ENCODE measurements at regions not wholly inside any gene's neighbourhood (a gene's known extent, or its start where the extent isn't known, plus 50 kb on each side); places are given as distances from the start of the nearest gene placed in this dataset.

GRCh38 chr6:81436990-81437389, 315.5 kb downstream of the TENT5A start:
- intact Hi-C loops (cut with DNase I; ENCODE audit: low total_unique reads) (no loop called here), in situ Hi-C loops (cut with MboI; ENCODE audit: low sequenced_read_pairs in 4 of 4) (no loop called here)
- Histone ChIP-seq H3K9me3 (no peaks in the 10 kb centered on the region), H3K4me3 (no peak overlapping the region), H3K4me1 (no peaks in the 10 kb centered on the region), H3K36me3 (no peaks in the 10 kb centered on the region), H3K27me3 (no peaks in the 10 kb centered on the region), H3K27ac (no peak overlapping the region)
- TF ChIP-seq, protein P1, sequence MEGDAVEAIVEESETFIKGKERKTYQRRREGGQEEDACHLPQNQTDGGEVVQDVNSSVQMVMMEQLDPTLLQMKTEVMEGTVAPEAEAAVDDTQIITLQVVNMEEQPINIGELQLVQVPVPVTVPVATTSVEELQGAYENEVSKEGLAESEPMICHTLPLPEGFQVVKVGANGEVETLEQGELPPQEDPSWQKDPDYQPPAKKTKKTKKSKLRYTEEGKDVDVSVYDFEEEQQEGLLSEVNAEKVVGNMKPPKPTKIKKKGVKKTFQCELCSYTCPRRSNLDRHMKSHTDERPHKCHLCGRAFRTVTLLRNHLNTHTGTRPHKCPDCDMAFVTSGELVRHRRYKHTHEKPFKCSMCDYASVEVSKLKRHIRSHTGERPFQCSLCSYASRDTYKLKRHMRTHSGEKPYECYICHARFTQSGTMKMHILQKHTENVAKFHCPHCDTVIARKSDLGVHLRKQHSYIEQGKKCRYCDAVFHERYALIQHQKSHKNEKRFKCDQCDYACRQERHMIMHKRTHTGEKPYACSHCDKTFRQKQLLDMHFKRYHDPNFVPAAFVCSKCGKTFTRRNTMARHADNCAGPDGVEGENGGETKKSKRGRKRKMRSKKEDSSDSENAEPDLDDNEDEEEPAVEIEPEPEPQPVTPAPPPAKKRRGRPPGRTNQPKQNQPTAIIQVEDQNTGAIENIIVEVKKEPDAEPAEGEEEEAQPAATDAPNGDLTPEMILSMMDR (IDR thresholded peaks at IDR 0.05 in 4 of 5, conservative IDR thresholded peaks at IDR 0.05 in 1 of 5) = no peak
- no peak for TF ChIP-seq POLR2A (IDR thresholded peaks at IDR 0.05)
- DNase-seq (no peak), ATAC-seq (no peak)

DNA sequence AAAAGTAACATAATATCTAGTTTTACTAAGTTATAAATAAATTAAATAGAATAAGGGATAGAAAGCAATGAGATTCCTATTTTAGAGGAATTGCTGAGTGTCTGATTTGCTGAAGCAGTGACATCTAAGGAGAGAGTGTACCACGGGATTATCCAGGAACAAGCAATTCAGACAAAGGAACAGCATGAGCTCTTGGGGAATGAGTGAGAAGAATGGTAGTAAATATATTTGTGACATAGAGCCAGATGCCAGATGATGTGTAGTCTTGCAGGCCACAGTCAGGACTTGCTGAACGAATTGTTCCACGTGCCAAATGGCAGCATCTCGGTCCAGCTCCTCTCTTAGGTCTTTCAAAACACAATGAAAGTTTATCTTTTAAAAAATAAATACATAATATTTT, 339.2 kb downstream of the TENT5A start:
- intact Hi-C loops (cut with DNase I; ENCODE audit: low total_unique reads) (no loop called here), in situ Hi-C loops (cut with MboI; ENCODE audit: low sequenced_read_pairs in 4 of 4) (no loop called here)
- Histone ChIP-seq H3K27me3 (no peaks in the 10 kb centered on the region), H3K4me3 (no peak overlapping the region), H3K4me1 (no peaks in the 10 kb centered on the region), H3K27ac (no peak overlapping the region), H3K36me3 (no peaks in the 10 kb centered on the region), H3K9me3 (no peaks in the 10 kb centered on the region)
- DNase-seq (no peak), ATAC-seq (no peak)
- no peak for TF ChIP-seq POLR2A (IDR thresholded peaks at IDR 0.05)
- TF ChIP-seq, protein P1 (IDR thresholded peaks at IDR 0.05 in 4 of 5, conservative IDR thresholded peaks at IDR 0.05 in 1 of 5) = no peak

GRCh38 chr6:81401970-81402690, 350.4 kb downstream of the TENT5A start:
- H3K36me3 ChIP-seq = no peaks in the 10 kb centered on the region
- no peak for ATAC-seq
- no peak overlapping the region for H3K27ac ChIP-seq
- intact Hi-C loops (cut with DNase I; ENCODE audit: low total_unique reads) (no loop called here), in situ Hi-C loops (cut with MboI; ENCODE audit: low sequenced_read_pairs in 4 of 4) (no loop called here)
- TF ChIP-seq, protein P1 (IDR thresholded peaks at IDR 0.05 in 4 of 5, conservative IDR thresholded peaks at IDR 0.05 in 1 of 5) = no peak
- no peaks in the 10 kb centered on the region for H3K4me1 ChIP-seq
- DNase-seq = no peak
- H3K9me3 ChIP-seq = no peaks in the 10 kb centered on the region
- H3K4me3 ChIP-seq = no peak overlapping the region
- H3K27me3 ChIP-seq = no peaks in the 10 kb centered on the region

DNA sequence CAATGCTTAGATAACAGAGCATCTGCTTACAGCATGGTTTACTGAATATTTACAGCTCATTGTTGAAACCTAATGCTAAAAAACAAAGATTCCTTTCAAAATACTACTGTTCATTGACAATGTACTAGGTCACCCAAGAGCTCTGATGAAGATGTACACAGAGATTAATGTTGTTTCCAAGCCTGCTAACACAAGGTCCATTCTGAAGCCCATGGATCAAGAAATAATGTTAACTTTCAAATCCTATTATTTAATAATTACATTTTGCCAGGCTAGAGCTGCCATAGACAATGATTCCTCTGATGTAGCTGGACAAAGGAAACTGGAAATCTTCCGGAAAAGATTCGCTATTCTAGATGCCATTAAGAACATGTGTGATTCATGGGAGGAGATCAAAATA, 355.6 kb downstream of the TENT5A start:
- TF ChIP-seq, protein P1 (IDR thresholded peaks at IDR 0.05 in 4 of 5, conservative IDR thresholded peaks at IDR 0.05 in 1 of 5) = no peak
- TF ChIP-seq POLR2A (IDR thresholded peaks at IDR 0.05) = no peak
- Histone ChIP-seq H3K27ac (no peak overlapping the region), H3K4me1 (no peaks in the 10 kb centered on the region), H3K9me3 (no peaks in the 10 kb centered on the region), H3K4me3 (no peak overlapping the region), H3K36me3 (no peaks in the 10 kb centered on the region), H3K27me3 (no peaks in the 10 kb centered on the region)
- intact Hi-C loops (cut with DNase I; ENCODE audit: low total_unique reads) = no loop called here
- in situ Hi-C loops (cut with MboI; ENCODE audit: low sequenced_read_pairs in 4 of 4) = no loop called here
- DNase-seq (no peak), ATAC-seq (no peak)

DNA sequence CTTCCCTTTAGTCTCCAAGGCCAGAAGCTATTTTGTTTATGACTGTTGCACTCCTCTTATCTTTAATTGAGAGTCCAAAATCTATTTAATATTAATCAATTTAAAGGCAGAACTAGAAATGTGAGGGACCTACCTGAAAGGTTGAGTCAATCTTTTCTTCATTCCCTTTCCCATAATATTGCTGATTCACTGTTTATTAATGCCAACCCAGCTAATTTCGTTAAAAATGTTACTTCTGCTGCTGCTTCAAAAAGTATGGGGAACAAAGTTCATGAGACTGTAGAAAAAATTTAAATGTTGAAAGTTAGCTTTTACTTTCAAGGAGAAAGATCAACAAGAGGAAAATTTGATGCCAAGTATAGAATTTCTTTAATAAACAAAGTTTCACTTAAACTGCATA, 365.3 kb downstream of the TENT5A start:
- H3K4me1 ChIP-seq = no peaks in the 10 kb centered on the region
- no peak for ATAC-seq
- H3K36me3 ChIP-seq = no peaks in the 10 kb centered on the region
- no peak overlapping the region for H3K4me3 ChIP-seq
- no peaks in the 10 kb centered on the region for H3K27me3 ChIP-seq
- in situ Hi-C loops (cut with MboI; ENCODE audit: low sequenced_read_pairs in 4 of 4) (no loop called here), intact Hi-C loops (cut with DNase I; ENCODE audit: low total_unique reads) (no loop called here)
- DNase-seq = no peak
- H3K27ac ChIP-seq = no peak overlapping the region
- no peaks in the 10 kb centered on the region for H3K9me3 ChIP-seq
- no peak for TF ChIP-seq POLR2A (IDR thresholded peaks at IDR 0.05)
- TF ChIP-seq, protein P1 (IDR thresholded peaks at IDR 0.05 in 4 of 5, conservative IDR thresholded peaks at IDR 0.05 in 1 of 5) = no peak

Measured in gastrocnemius medialis (tissue), 4 donors.